BLaER1 treated with 17β-estradiol and CSF1 and Interleukin-3, amounts not matched to agents 10 nM and 100 nM (cell line): ENCODE measurements at regions not wholly inside any gene's neighbourhood (a gene's known extent, or its start where the extent isn't known, plus 50 kb on each side); places are given as distances from the start of the nearest gene placed in this dataset.
"Not testable (repeated sequence)": the region's sequence is repeated elsewhere in the genome, so short reads cannot be mapped to it uniquely, and the experiment has no call there.

ENCODE experiments used
- H3K27ac ChIP-seq, 11 experiments: shearing (Covaris generic); formaldehyde crosslinking; 2 replicates each; pipeline ENCODE4 v1.8.1; 2022
- H3K27me3 ChIP-seq, 11 experiments: shearing (Covaris generic); formaldehyde crosslinking; 2 replicates each; pipeline ENCODE4 v1.8.1; 2022
- H3K36me3 ChIP-seq, 11 experiments: shearing (Covaris generic); formaldehyde crosslinking; 2 replicates each; pipeline ENCODE4 v1.8.1; 2022
- H3K4me1 ChIP-seq, 10 experiments: shearing (Covaris generic); formaldehyde crosslinking; 2 replicates each; pipeline ENCODE4 v1.8.1; 2022
- H3K4me2 ChIP-seq, 11 experiments: shearing (Covaris generic); formaldehyde crosslinking; 2 replicates each; pipeline ENCODE4 v1.8.1; 2022
- H3K4me3 ChIP-seq, 10 experiments: shearing (Covaris generic); formaldehyde crosslinking; 2 replicates each; pipeline ENCODE4 v1.8.1; 2022
- H3K9ac ChIP-seq, 11 experiments: shearing (Covaris generic); formaldehyde crosslinking; 2 replicates each; pipeline ENCODE4 v1.8.1; 2022
- H3K9me3 ChIP-seq, 11 experiments: shearing (Covaris generic); formaldehyde crosslinking; replicated peaks in 1 of 11; 2 replicates each; pipeline ENCODE4 v1.8.1; 2022
- H4K20me1 ChIP-seq, 11 experiments: shearing (Covaris generic); formaldehyde crosslinking; 2 replicates each; pipeline ENCODE4 v1.8.1; 2022
- Cebpa-rat ChIP-seq, 11 experiments: shearing (Covaris generic); IDR thresholded peaks; 2 replicates each; pipeline ENCODE4 v1.8.1; 2022

DNA sequence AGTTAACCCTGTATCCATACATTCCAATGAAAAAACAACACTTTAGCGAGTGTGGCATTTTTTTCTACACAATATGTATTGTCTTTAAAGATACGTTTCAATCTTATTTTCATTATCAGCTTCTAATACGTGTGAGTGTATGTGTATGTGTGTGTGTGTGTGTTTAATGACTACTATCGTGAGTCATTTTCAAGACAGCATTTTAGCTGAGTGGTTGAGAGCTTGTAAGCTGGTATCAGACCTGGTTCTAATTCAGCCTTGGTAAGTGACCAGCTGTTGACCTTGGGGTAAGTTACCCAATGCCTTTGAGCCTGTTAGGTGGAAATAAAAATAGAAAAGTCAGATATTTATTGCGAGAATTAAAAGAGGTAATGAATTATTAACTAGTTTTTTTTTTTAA, 320.0 kb upstream of the NT5E start:
- Histone ChIP-seq H3K9me3 (no peaks in the 10 kb centered on the region), H3K4me3 (no peak overlapping the region), H3K27me3 (no peaks in the 10 kb centered on the region), H3K36me3 (no peaks in the 10 kb centered on the region), H3K9ac (no peak overlapping the region), H3K27ac (no peak overlapping the region), H4K20me1 (no peaks in the 10 kb centered on the region), H3K4me2 (no peak overlapping the region), H3K4me1 (no peaks in the 10 kb centered on the region)
- TF ChIP-seq Cebpa-rat (IDR thresholded peaks at IDR 0.05): no peak

DNA sequence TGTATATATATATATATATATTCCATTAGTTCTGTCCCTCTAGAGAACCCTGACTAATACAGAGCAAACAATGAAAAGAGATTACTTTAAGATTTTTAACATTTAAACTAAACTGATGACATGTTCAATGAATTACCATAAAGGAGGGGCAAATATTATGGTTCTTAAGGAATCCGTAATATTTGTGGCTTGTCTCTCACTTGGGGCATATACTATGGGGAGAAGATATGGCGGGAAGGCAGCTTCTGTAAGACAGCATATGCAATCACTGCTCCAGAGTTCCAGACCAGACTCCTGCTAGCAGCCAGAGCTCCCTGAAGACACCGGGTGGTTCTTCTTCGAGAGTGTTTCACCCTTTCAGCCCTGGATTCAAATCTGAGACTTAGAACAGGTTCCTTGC, 321.1 kb upstream of the NT5E start:
- H3K9me3 ChIP-seq: no peaks in the 10 kb centered on the region
- no peaks in the 10 kb centered on the region for H3K36me3 ChIP-seq
- no peak overlapping the region for H3K4me2 ChIP-seq
- no peak overlapping the region for H3K27ac ChIP-seq
- TF ChIP-seq Cebpa-rat (IDR thresholded peaks at IDR 0.05): no peak
- no peaks in the 10 kb centered on the region for H3K27me3 ChIP-seq
- no peak overlapping the region for H3K4me3 ChIP-seq
- no peak overlapping the region for H3K9ac ChIP-seq
- no peaks in the 10 kb centered on the region for H4K20me1 ChIP-seq
- H3K4me1 ChIP-seq: no peaks in the 10 kb centered on the region

DNA sequence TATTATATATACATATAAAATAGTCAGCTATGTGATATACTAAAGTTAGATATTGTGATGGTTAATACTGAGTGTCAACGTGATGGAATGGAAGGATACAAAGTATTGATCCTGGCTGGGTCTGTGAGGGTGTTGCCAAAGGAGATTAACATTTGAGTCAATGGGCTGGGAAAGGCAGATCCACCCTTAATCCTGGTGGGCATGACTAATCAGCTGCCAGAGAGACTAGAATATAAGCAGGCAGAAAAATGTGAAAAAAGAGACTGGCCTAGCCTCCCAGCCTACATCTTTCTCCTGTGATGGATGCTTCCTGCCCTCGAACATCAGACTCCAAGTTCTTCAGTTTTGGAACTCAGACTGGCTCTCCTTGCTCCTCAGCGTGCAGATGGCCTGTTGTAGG, 321.6 kb upstream of the NT5E start:
- not testable (repeated sequence) for H3K4me1 ChIP-seq

DNA sequence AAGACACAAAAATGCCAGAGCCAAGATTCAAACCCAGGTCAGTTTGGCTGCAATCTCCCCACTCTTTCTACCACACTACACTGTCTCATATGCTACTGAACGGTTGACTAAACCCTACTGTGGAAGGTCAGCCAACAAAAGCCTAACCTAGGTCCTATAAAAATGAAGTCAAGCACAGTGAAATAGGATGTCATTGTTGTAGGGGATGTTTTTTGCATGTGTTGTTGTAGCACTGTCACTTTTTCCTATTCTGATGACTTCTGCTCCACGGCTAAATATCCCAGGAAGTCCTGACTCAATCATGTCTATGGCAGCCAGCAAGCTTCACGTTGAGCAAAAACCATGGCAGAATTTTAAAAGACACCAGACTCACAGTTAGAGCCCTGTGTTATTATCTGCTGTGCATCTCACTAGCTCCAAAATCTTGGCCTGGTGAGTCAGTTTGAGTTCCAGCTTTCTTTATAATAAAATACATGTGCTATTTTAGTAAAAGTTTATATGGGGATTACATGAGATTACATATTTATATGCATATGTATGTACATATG, 322.1 kb upstream of the NT5E start:
- Histone ChIP-seq H3K4me2 (no peak overlapping the region), H3K27me3 (no peaks in the 10 kb centered on the region), H3K27ac (no peak overlapping the region), H3K4me1 (no peaks in the 10 kb centered on the region), H3K9ac (no peak overlapping the region), H4K20me1 (no peaks in the 10 kb centered on the region), H3K36me3 (no peaks in the 10 kb centered on the region), H3K4me3 (no peak overlapping the region), H3K9me3 (no peaks in the 10 kb centered on the region)
- TF ChIP-seq Cebpa-rat (IDR thresholded peaks at IDR 0.05): no peak

More for the DNA sequence above, 321.6 kb upstream of the NT5E start:
- H3K4me3 ChIP-seq, H3K27me3 ChIP-seq, H3K4me2 ChIP-seq, H3K27ac ChIP-seq, H3K36me3 ChIP-seq, H3K9me3 ChIP-seq, H3K9ac ChIP-seq, H4K20me1 ChIP-seq: not testable (repeated sequence)

DNA sequence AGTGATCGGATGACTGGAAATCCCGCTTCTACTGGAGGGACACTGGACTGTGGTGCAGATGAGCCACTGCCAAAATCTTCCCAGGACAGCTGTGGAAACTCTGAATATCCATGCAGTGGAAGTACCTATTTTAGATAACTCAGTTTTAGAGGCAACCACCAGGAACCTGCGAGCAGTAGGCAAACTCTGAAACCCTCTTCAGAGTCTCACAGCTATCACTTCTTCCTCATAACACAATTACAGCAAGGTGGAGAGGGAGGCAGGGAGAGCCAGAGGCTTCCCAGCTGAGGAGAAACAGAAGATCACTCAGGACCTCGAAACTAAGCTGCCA, 322.8 kb upstream of the NT5E start:
- Histone ChIP-seq H3K4me1 (no peaks in the 10 kb centered on the region), H4K20me1 (no peaks in the 10 kb centered on the region), H3K9me3 (no peaks in the 10 kb centered on the region), H3K27me3 (no peaks in the 10 kb centered on the region), H3K27ac (no peak overlapping the region), H3K4me2 (no peak overlapping the region), H3K36me3 (no peaks in the 10 kb centered on the region), H3K4me3 (no peak overlapping the region), H3K9ac (no peak overlapping the region)
- no peak for TF ChIP-seq Cebpa-rat (IDR thresholded peaks at IDR 0.05)

DNA sequence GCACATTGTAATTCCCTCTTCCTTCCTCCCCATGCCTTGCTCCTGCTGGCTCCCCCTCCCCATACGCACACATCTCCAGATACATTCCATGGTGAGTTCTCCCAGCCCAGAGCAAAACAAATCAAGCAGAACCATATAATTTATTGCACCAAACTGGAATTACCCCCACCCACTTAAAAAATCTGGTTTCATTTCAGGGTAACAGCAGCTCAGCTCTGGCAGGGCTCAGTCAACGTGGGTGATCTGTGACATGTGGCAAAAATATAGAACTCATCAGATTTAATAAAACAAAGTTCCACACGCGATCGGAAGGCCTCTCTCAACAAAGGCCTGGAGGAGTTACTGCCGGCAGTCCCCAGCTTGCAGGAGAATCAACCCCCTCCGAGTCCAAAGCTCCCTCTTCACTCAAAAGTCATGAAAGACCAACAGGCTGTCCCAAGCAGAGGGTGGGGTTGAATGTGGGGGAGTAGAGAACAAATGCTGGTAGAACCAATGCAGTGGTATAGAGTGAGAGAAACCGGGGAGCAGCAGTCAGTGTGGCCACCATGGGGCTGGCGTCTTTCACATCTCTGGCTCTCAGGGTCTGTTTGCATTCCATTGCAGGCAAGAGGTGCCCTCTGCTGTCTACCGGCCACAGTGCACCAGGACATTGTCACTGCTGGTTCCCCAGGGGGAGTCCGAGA, 323.3 kb upstream of the NT5E start:
- Histone ChIP-seq H3K4me1 (no peaks in the 10 kb centered on the region), H3K27ac (no peak overlapping the region), H3K9ac (no peak overlapping the region), H3K4me3 (no peak overlapping the region), H3K27me3 (no peaks in the 10 kb centered on the region), H3K4me2 (no peak overlapping the region; a peak in 1 of 22 replicates), H3K9me3 (no peaks in the 10 kb centered on the region), H4K20me1 (no peaks in the 10 kb centered on the region), H3K36me3 (no peaks in the 10 kb centered on the region)
- TF ChIP-seq Cebpa-rat (IDR thresholded peaks at IDR 0.05): no peak

DNA sequence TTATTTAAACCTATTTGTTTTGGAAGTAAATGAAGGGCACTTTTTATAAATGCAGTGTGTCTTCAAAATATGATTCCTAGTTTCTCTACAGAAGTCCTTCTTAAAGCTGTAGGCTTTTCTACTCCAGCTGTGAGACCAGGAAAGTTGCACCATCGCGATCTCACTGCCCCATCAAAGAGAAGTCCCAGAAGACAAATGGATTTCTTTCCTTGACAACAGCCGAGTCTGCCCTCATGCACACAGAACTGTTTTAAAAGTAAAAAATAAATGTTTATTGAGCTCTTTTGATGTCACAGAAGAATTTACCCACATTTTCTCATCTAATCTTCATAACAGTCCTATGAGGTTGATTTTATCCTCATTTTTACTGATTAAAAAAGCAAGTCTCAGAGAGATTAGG, 324.4 kb upstream of the NT5E start:
- no peaks in the 10 kb centered on the region for H3K9me3 ChIP-seq
- no peak overlapping the region for H3K4me2 ChIP-seq
- H3K27me3 ChIP-seq: no peaks in the 10 kb centered on the region
- no peak overlapping the region for H3K9ac ChIP-seq
- no peak overlapping the region for H3K4me3 ChIP-seq
- H4K20me1 ChIP-seq: no peaks in the 10 kb centered on the region
- TF ChIP-seq Cebpa-rat (IDR thresholded peaks at IDR 0.05): no peak
- no peaks in the 10 kb centered on the region for H3K4me1 ChIP-seq
- H3K27ac ChIP-seq: no peak overlapping the region
- H3K36me3 ChIP-seq: no peaks in the 10 kb centered on the region

DNA sequence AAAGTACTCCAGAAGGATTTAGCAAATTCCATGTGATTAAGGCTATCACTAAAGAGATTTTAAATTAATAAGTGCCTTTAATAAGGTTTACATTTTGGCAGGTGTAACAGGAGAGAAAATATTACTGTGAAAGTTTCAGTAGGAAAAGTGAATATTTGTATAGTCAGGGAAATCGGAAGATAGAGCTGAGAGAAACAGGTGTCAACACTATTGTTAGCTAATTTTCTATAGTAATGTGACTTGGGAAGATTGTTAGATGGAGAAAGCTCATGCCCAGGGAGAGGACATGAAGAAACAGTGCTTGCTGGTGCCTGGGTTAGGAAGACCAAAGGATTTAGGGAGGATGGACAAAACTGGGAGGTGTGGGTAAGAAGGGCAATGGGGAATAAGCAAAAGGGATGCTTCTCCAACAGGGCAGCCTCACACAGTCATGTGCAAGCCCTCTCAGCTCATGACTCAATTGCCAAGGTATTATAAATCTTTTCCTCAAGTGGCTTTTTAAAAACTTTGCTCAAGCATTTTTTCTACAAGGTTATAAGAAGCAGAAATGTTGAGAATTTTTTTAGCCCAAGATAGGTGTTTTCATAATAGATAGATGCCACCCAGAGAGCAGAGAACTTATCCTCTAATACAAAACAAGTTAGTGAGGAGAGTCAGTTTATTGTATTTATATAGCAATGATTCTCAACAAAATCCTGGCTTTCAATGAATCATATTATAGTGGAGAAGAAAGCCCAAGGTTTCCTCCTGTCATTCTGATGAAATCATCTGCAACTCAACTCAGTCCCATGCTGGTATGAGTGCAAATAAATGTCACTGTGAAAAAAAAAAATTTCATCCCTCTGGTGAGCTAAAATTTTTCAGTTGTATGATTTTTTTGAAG, 325.2 kb upstream of the NT5E start:
- H3K9ac ChIP-seq: no peak overlapping the region
- H4K20me1 ChIP-seq: no peaks in the 10 kb centered on the region
- no peaks in the 10 kb centered on the region for H3K27me3 ChIP-seq
- no peak overlapping the region for H3K4me3 ChIP-seq
- no peak for TF ChIP-seq Cebpa-rat (IDR thresholded peaks at IDR 0.05)
- no peak overlapping the region for H3K27ac ChIP-seq
- no peak overlapping the region for H3K4me2 ChIP-seq
- H3K4me1 ChIP-seq: no peaks in the 10 kb centered on the region
- no peaks in the 10 kb centered on the region for H3K9me3 ChIP-seq
- H3K36me3 ChIP-seq: no peaks in the 10 kb centered on the region

DNA sequence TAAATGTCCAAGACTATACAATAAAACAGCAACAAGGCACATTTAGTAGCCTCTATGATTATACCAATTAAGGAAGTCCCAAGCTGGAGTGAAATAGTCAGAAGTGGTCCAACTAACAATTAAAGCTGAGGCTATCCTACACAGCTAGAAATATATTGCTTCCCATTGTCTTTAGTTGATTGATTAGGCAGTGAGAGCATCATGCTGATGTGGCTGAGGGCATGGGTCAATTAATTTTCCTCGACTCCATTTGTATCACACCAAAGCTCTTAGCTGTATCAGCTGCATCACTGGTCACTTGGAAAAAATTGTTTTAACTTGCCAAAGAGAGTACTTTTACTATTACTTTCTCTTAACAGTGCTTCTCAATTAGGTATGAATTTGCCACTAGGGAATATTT, 328.7 kb upstream of the NT5E start:
- Histone ChIP-seq H3K36me3 (no peaks in the 10 kb centered on the region), H3K4me1 (no peaks in the 10 kb centered on the region), H3K27me3 (no peaks in the 10 kb centered on the region), H3K4me3 (no peak overlapping the region), H3K9ac (no peak overlapping the region), H3K4me2 (no peak overlapping the region), H4K20me1 (no peaks in the 10 kb centered on the region), H3K27ac (no peak overlapping the region), H3K9me3 (no peaks in the 10 kb centered on the region)
- no peak for TF ChIP-seq Cebpa-rat (IDR thresholded peaks at IDR 0.05)
